CD14-positive monocyte (primary cell): ENCODE measurements at regions not wholly inside any gene's neighbourhood (a gene's known extent, or its start where the extent isn't known, plus 50 kb on each side); places are given as distances from the start of the nearest gene placed in this dataset.

Source experiments
- DNase-seq, 3 donors: peaks; one replicate each; pipeline ENCODE4 v3.0.0-alpha.2; 2011 to 2022
- H2AFZ ChIP-seq: 2 replicates; pipeline ENCODE4 v1.6.0; 2012; ENCODE audit warnings: mild to moderate bottlenecking, low read depth, low read length, inconsistent platforms; ENCODE audit not compliant: insufficient read depth, poor library complexity, severe bottlenecking
- H3K27ac ChIP-seq, 2 donors: 1 replicate in 1 of 2; 2 replicates in 1 of 2; pipeline ENCODE4 v1.5.1; 2012 to 2013; ENCODE audit warnings: low read length in 2 of 2, control low read depth in 1 of 2, inconsistent platforms in 1 of 2, low read depth in 1 of 2, mild to moderate bottlenecking in 1 of 2
- H3K27me3 ChIP-seq, 2 donors: one replicate each; pipeline versions ENCODE4 v1.6.0 to v1.6.1; 2011 to 2013; ENCODE audit warnings: low read length in 2 of 2; ENCODE audit not compliant: control insufficient read depth in 2 of 2, insufficient read depth in 2 of 2
- H3K36me3 ChIP-seq, 2 donors: replicated peaks in 1 of 2; 1 replicate in 1 of 2; 2 replicates in 1 of 2; pipeline versions ENCODE4 v1.5.1 to v1.6.1; 2012 to 2013; ENCODE audit warnings: low read length in 2 of 2, control low read depth in 1 of 2, inconsistent platforms in 1 of 2, mild to moderate bottlenecking in 1 of 2; ENCODE audit not compliant: insufficient read depth in 2 of 2, control insufficient read depth in 1 of 2
- H3K4me1 ChIP-seq, 2 donors: 1 replicate in 1 of 2; 2 replicates in 1 of 2; pipeline versions ENCODE4 v1.5.1 to v1.6.1; 2012 to 2013; ENCODE audit warnings: low read length in 2 of 2, control low read depth in 1 of 2, inconsistent platforms in 1 of 2, mild to moderate bottlenecking in 1 of 2, moderate library complexity in 1 of 2; ENCODE audit not compliant: insufficient read depth in 2 of 2, control insufficient read depth in 1 of 2
- H3K4me2 ChIP-seq: replicated peaks from 2 replicates; pipeline ENCODE3; 2012; ENCODE audit warnings: low read length, moderate library complexity, mild to moderate bottlenecking; ENCODE audit not compliant: poor library complexity, severe bottlenecking; ENCODE audit errors: extremely low read depth
- H3K4me3 ChIP-seq, 3 experiments: fragments of 200-600 bp in 1 of 3; sonication (generic) in 1 of 3; replicated peaks in 1 of 3; 1 replicate in 2 of 3; 2 replicates in 1 of 3; pipeline ENCODE4 v1.5.1; 2011 to 2013; ENCODE audit warnings: low read length in 3 of 3, mild to moderate bottlenecking in 3 of 3, control low read depth in 2 of 3, low read depth in 2 of 3, inconsistent platforms in 1 of 3, moderate library complexity in 1 of 3
- H3K79me2 ChIP-seq: 2 replicates; pipeline ENCODE4 v1.6.0; 2012; ENCODE audit warnings: mild to moderate bottlenecking, control low read depth, inconsistent platforms, low read length, moderate library complexity; ENCODE audit not compliant: insufficient read depth
- H3K9ac ChIP-seq: 2 replicates; pipeline ENCODE4 v1.6.0; 2017; ENCODE audit warnings: low read length, mild to moderate bottlenecking; ENCODE audit not compliant: insufficient read depth, poor library complexity, severe bottlenecking
- H3K9me3 ChIP-seq, 2 donors: replicated peaks in 1 of 2; 1 replicate in 1 of 2; 2 replicates in 1 of 2; pipeline versions ENCODE4 v1.5.1 to v1.6.1; 2012 to 2013; ENCODE audit warnings: low read length in 2 of 2, control low read depth in 1 of 2; ENCODE audit not compliant: control insufficient read depth in 1 of 2, insufficient read depth in 1 of 2
- H4K20me1 ChIP-seq: 2 replicates; pipeline ENCODE4 v1.6.0; 2012; ENCODE audit warnings: mild to moderate bottlenecking, low read length, control low read depth, moderate library complexity; ENCODE audit not compliant: insufficient read depth
- H3K27ac Mint-ChIP-seq, 7 donors: one replicate each; pipeline ENCODE4 v1.8.0; 2020; ENCODE audit warnings: mild to moderate bottlenecking in 7 of 7, mixed read lengths in 7 of 7, moderate library complexity in 6 of 7, inconsistent platforms in 2 of 7
- H3K27me3 Mint-ChIP-seq, 3 donors: one replicate each; pipeline ENCODE4 v1.8.0; 2021 to 2022; ENCODE audit warnings: low read depth in 3 of 3, mild to moderate bottlenecking in 3 of 3, mixed read lengths in 3 of 3, moderate library complexity in 3 of 3, inconsistent platforms in 1 of 3
- H3K36me3 Mint-ChIP-seq, 2 donors: one replicate each; pipeline ENCODE4 v1.8.0; 2020; ENCODE audit warnings: mixed read lengths in 2 of 2, inconsistent platforms in 1 of 2, mild to moderate bottlenecking in 1 of 2
- H3K4me1 Mint-ChIP-seq: one replicate; pipeline ENCODE4 v1.8.0; 2020; ENCODE audit warnings: mild to moderate bottlenecking, mixed read lengths
- H3K4me3 Mint-ChIP-seq, 2 donors: one replicate each; pipeline ENCODE4 v1.8.0; 2020; ENCODE audit warnings: mild to moderate bottlenecking in 2 of 2, mixed read lengths in 2 of 2, moderate library complexity in 1 of 2
- H3K9me3 Mint-ChIP-seq, 7 donors: one replicate each; pipeline ENCODE4 v1.8.0; 2020 to 2022; ENCODE audit warnings: mixed read lengths in 7 of 7, mild to moderate bottlenecking in 6 of 7, moderate library complexity in 6 of 7, inconsistent platforms in 2 of 7
- CTCF ChIP-seq: fragments of 200-600 bp; IDR thresholded peaks from one replicate; pipeline ENCODE4 v1.8.0; 2022; ENCODE audit warnings: antibody characterized with exemption, mild to moderate bottlenecking
- intact Hi-C, 2 donors: fragments of 100-400 bp; cut with micrococcal nuclease; formaldehyde crosslinking; loops; one replicate each; pipeline versions ENCODE4 v1.15.0 to v1.15.1; 2023

GRCh38 chr6:51129043-51129442, 310.4 kb downstream of the TFAP2B start:
- DNase-seq = no peak

GRCh38 chr6:51137777-51138176, 319.1 kb downstream of the TFAP2B start:
- H3K27ac ChIP-seq = no peak overlapping the region
- no peak overlapping the region for H2AFZ ChIP-seq
- Mint-ChIP-seq H3K27ac (no peak overlapping the region), H3K4me3 (no peak overlapping the region), H3K9me3 (peaks cover 5 to 18% (median 12%) of the 10 kb centered on the region in 7 donors), H3K4me1 (no peaks in the 10 kb centered on the region), H3K27me3 (peaks cover 1 to 2% (median 1%) of the 10 kb centered on the region in 3 donors), H3K36me3 (no peaks in the 10 kb centered on the region)
- H3K4me2 ChIP-seq = no peak overlapping the region
- H3K27me3 ChIP-seq = no peaks in the 10 kb centered on the region
- H3K4me3 ChIP-seq = no peak overlapping the region
- no peaks in the 10 kb centered on the region for H3K79me2 ChIP-seq
- H3K9me3 ChIP-seq = peaks cover 0 to 13% of the 10 kb centered on the region in 2 donors
- no peak for TF ChIP-seq CTCF
- intact Hi-C loops = no loop called here
- H3K9ac ChIP-seq = no peak overlapping the region
- H3K4me1 ChIP-seq = no peaks in the 10 kb centered on the region
- H3K36me3 ChIP-seq = no peaks in the 10 kb centered on the region
- H4K20me1 ChIP-seq = no peaks in the 10 kb centered on the region
- no peak for DNase-seq

More at GRCh38 chr6:51129043-51129442, 310.4 kb downstream of the TFAP2B start:
- Mint-ChIP-seq H3K4me3 (no peak overlapping the region), H3K9me3 (peaks cover 0 to 9% (median 6%) of the 10 kb centered on the region in 7 donors), H3K4me1 (no peaks in the 10 kb centered on the region), H3K27ac (no peak overlapping the region), H3K36me3 (no peaks in the 10 kb centered on the region), H3K27me3 (peaks cover 0 to 3% (median 0%) of the 10 kb centered on the region in 3 donors)
- intact Hi-C loops = no loop called here
- H4K20me1 ChIP-seq = no peaks in the 10 kb centered on the region
- no peaks in the 10 kb centered on the region for H3K79me2 ChIP-seq
- H3K27me3 ChIP-seq = no peaks in the 10 kb centered on the region
- H3K27ac ChIP-seq = no peak overlapping the region
- no peak overlapping the region for H2AFZ ChIP-seq
- no peak overlapping the region for H3K4me2 ChIP-seq
- H3K9ac ChIP-seq = no peak overlapping the region
- H3K4me3 ChIP-seq = no peak overlapping the region
- no peaks in the 10 kb centered on the region for H3K4me1 ChIP-seq
- TF ChIP-seq CTCF = no peak
- H3K9me3 ChIP-seq = no peaks in the 10 kb centered on the region
- no peaks in the 10 kb centered on the region for H3K36me3 ChIP-seq
